Loucy (cell line): ENCODE measurements at regions not wholly inside any gene's neighbourhood (a gene's known extent, or its start where the extent isn't known, plus 50 kb on each side); places are given as distances from the start of the nearest gene placed in this dataset.

ENCODE experiments used
- H2AFZ ChIP-seq: fragments of 200-600 bp; sonication (generic); 2 replicates; pipeline ENCODE4 v1.6.0; 2016; ENCODE audit warnings: antibody characterized with exemption, mild to moderate bottlenecking, low read length, moderate library complexity
- H3F3A ChIP-seq: fragments of 200-600 bp; 2 replicates; pipeline ENCODE4 v1.6.0; 2016; ENCODE audit warnings: antibody characterized with exemption, low read depth, mild to moderate bottlenecking
- H3K27me3 ChIP-seq: fragments of 200-600 bp; sonication (generic); 2 replicates; pipeline ENCODE4 v1.6.1; 2014; ENCODE audit warnings: low read length, mild to moderate bottlenecking; ENCODE audit not compliant: insufficient read depth, poor library complexity, severe bottlenecking
- H3K36me3 ChIP-seq: fragments of 200-600 bp; sonication (generic); 2 replicates; pipeline ENCODE4 v1.6.1; 2016; ENCODE audit warnings: low read length; ENCODE audit not compliant: insufficient read depth
- H3K4me1 ChIP-seq: fragments of 200-600 bp; sonication (generic); 2 replicates; pipeline ENCODE4 v1.5.1; 2014; ENCODE audit warnings: low read length, mild to moderate bottlenecking; ENCODE audit not compliant: insufficient read depth, poor library complexity, severe bottlenecking
- H3K4me2 ChIP-seq: fragments of 200-600 bp; sonication (generic); 2 replicates; pipeline ENCODE4 v1.6.0; 2014; ENCODE audit warnings: antibody characterized with exemption, low read length, low read depth, mild to moderate bottlenecking; ENCODE audit not compliant: poor library complexity, severe bottlenecking
- H3K4me3 ChIP-seq: fragments of 200-600 bp; sonication (generic); 2 replicates; pipeline ENCODE4 v1.5.1; 2014; ENCODE audit warnings: low read length, mild to moderate bottlenecking, mixed read lengths; ENCODE audit not compliant: poor library complexity, severe bottlenecking
- H3K79me2 ChIP-seq: fragments of 200-600 bp; sonication (generic); 2 replicates; pipeline ENCODE4 v1.6.1; 2014; ENCODE audit warnings: low read length; ENCODE audit not compliant: insufficient read depth
- H3K9ac ChIP-seq: fragments of 200-600 bp; sonication (generic); 2 replicates; pipeline ENCODE4 v1.6.0; 2014; ENCODE audit warnings: mild to moderate bottlenecking, low read depth, low read length, moderate library complexity; ENCODE audit not compliant: poor library complexity, severe bottlenecking
- H3K9me2 ChIP-seq: fragments of 200-600 bp; sonication (generic); replicated peaks from 2 replicates; pipeline ENCODE4 v1.6.1; 2016; ENCODE audit warnings: low read depth, low read length, mixed read lengths
- H3K9me3 ChIP-seq: fragments of 200-600 bp; sonication (generic); 2 replicates; pipeline ENCODE4 v1.6.1; 2014; ENCODE audit warnings: mild to moderate bottlenecking, antibody characterized with exemption, low read length, low read depth; ENCODE audit not compliant: insufficient read depth
- H4K20me1 ChIP-seq: fragments of 200-600 bp; sonication (generic); 2 replicates; pipeline ENCODE4 v1.6.0; 2014; ENCODE audit warnings: antibody characterized with exemption, low read length, mild to moderate bottlenecking; ENCODE audit not compliant: insufficient read depth, poor library complexity, severe bottlenecking
- CTCF ChIP-seq: fragments of 200-600 bp; sonication (generic); conservative IDR thresholded peaks from 2 replicates; pipeline ENCODE4 v1.5.1; 2014; ENCODE audit warnings: mild to moderate bottlenecking, antibody characterized with exemption, low read length
- EZH2phosphoT487 ChIP-seq: fragments of 200-600 bp; IDR thresholded peaks from 2 replicates; pipeline ENCODE4 v1.6.1; 2018; ENCODE audit warnings: antibody characterized with exemption, mild to moderate bottlenecking, moderate library complexity, borderline replicate concordance

- no peaks in the 10 kb centered on the region for H3K9me2 ChIP-seq
- no peaks in the 10 kb centered on the region for H3K9me3 ChIP-seq
- no peaks in the 10 kb centered on the region for H3K79me2 ChIP-seq
- no peaks in the 10 kb centered on the region for H4K20me1 ChIP-seq
- no peaks in the 10 kb centered on the region for H3F3A ChIP-seq
- no peaks in the 10 kb centered on the region for H3K27me3 ChIP-seq
- no peaks in the 10 kb centered on the region for H3K36me3 ChIP-seq
- H3K4me3 ChIP-seq, result no peak overlapping the region
- H3K9ac ChIP-seq, result no peak overlapping the region
- TF ChIP-seq CTCF (no peak), EZH2phosphoT487 (no peak)
- no peak overlapping the region for H2AFZ ChIP-seq
- H3K4me2 ChIP-seq, result no peak overlapping the region
- no peaks in the 10 kb centered on the region for H3K4me1 ChIP-seq
These were observed 73.9 kb downstream of the PRLHR start for GRCh38 chr10:118521415-118522117.

- H3F3A ChIP-seq, result no peaks in the 10 kb centered on the region
- no peak overlapping the region for H3K4me2 ChIP-seq
- H3K27me3 ChIP-seq, result no peaks in the 10 kb centered on the region
- TF ChIP-seq CTCF (no peak), EZH2phosphoT487 (no peak)
- H2AFZ ChIP-seq, result no peak overlapping the region
- no peak overlapping the region for H3K9ac ChIP-seq
- H3K36me3 ChIP-seq, result no peaks in the 10 kb centered on the region
- no peaks in the 10 kb centered on the region for H3K9me3 ChIP-seq
- H3K4me1 ChIP-seq, result no peaks in the 10 kb centered on the region
- H4K20me1 ChIP-seq, result no peaks in the 10 kb centered on the region
- H3K9me2 ChIP-seq, result no peaks in the 10 kb centered on the region
- H3K79me2 ChIP-seq, result no peaks in the 10 kb centered on the region
- no peak overlapping the region for H3K4me3 ChIP-seq
These were observed 75.2 kb downstream of the PRLHR start for GRCh38 chr10:118520116-118520742.

- no peak overlapping the region for H3K9ac ChIP-seq
- H2AFZ ChIP-seq, result no peak overlapping the region
- H3K4me3 ChIP-seq, result no peak overlapping the region
- no peak for TF ChIP-seq CTCF
- TF ChIP-seq EZH2phosphoT487, result no peak
- H3K27me3 ChIP-seq, result no peaks in the 10 kb centered on the region
- no peaks in the 10 kb centered on the region for H3F3A ChIP-seq
- no peaks in the 10 kb centered on the region for H3K9me3 ChIP-seq
- H3K9me2 ChIP-seq, result no peaks in the 10 kb centered on the region
- no peaks in the 10 kb centered on the region for H3K4me1 ChIP-seq
- no peak overlapping the region for H3K4me2 ChIP-seq
- no peaks in the 10 kb centered on the region for H4K20me1 ChIP-seq
- no peaks in the 10 kb centered on the region for H3K79me2 ChIP-seq
- no peaks in the 10 kb centered on the region for H3K36me3 ChIP-seq
These were observed 77.4 kb downstream of the PRLHR start for GRCh38 chr10:118518095-118518494.
